ENCODE measurements at regions not wholly inside any gene's neighbourhood (a gene's known extent, or its start where the extent isn't known, plus 50 kb on each side); places are given as distances from the start of the nearest gene placed in this dataset.

DNA sequence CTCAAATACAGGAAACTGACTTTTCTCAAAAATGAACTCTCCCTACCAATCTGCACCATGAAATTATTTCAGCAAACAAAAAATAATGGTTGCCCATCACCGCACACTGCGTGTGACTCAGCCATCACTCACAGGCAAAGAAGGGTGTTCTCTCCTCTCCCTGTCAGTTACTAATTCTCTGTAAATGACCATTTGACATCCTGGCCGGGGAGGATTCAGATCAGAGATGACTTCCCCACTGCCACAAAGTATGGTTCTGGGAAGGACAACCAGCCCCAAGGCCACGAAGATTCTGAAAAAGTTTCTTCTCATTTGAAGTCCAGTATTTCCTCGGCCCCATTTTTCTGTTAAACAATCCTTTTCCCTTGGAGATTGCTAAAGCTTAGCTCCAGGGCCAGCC, 199.4 kb downstream of the AUH start (continued):
- TF ChIP-seq JUNB (IDR thresholded peaks at IDR 0.05; ENCODE audit: unreplicated experiment) (no peak), CREB1 (CRISPR knock-in tag; IDR thresholded peaks at IDR 0.05; ENCODE audit: low read depth) (no peak), CTCF (conservative IDR thresholded peaks at IDR 0.05; ENCODE audit: low read depth in 2 of 2) (no peak), ZNF462 (CRISPR knock-in tag; IDR thresholded peaks at IDR 0.05) (no peak)

DNA sequence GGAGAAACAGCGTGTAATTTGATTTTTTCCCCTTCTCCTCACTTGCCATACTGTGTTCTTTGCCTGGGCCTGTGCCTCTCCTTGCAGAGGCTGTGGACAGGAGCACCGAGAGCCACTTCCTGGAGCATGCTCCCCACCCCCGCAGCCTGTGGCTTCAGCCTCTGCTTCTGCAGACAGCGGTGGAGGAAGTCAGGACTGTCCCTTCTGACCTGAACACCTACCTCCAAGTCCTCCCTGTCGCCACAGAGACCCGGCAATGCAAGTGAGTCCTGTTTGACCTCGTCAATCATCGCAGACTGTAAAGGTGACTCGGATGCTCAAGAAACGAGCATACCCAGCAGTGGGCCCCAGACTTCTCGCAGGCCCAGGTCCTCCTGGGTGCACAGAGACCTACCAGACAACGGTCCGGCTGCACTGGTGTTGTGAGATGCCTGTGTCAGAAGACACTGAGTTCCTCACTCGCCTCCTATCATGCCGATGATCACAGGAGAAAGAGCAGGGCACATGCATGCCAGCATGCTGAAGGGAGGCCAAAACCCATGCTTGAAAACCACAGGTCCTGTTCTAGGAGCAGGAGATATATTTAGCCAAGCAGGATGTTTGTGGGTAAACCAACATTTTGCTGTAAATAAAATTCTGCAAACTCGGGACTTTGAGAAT, 198.8 kb downstream of the AUH start:
- no peak overlapping the region for H3K27ac ChIP-seq (ENCODE audit: low read depth)
- peaks cover 7% of the 10 kb centered on the region; the same call in 1 of the 2 replicates for H3K4me1 ChIP-seq (ENCODE audit: insufficient read depth)
- no peak overlapping the region for H3K4me2 ChIP-seq
- H3K79me2 ChIP-seq (replicated peaks; ENCODE audit: insufficient read depth), result no peaks in the 10 kb centered on the region
- Mint-ChIP-seq H3K9me3 (no peaks in the 10 kb centered on the region), H3K4me1 (peaks cover 32% of the 10 kb centered on the region), H3K27me3 (ENCODE audit: insufficient read depth, low read depth, poor library complexity) (peaks cover 7% of the 10 kb centered on the region), H3K4me3 (no peak overlapping the region), H3K27ac (peak overlapping the region; percentile 9; the same call in 1 of the 2 replicates), H3K36me3 (ENCODE audit: low read depth) (no peaks in the 10 kb centered on the region)
- DNase-seq (ENCODE audit: low spot score), result no peak
- no peak overlapping the region for H2AFZ ChIP-seq
- H3K9me2 ChIP-seq (ENCODE audit: insufficient read depth), result no peaks in the 10 kb centered on the region
- no peaks in the 10 kb centered on the region for H3K36me3 ChIP-seq (ENCODE audit: insufficient read depth)
- no peak overlapping the region for H3K4me3 ChIP-seq
- H3K27me3 ChIP-seq (ENCODE audit: insufficient read depth), result no peaks in the 10 kb centered on the region
- no peak for ATAC-seq
- H3F3A ChIP-seq (replicated peaks; ENCODE audit: low read depth), result no peaks in the 10 kb centered on the region
- H4K20me1 ChIP-seq (replicated peaks; ENCODE audit: insufficient read depth), result no peaks in the 10 kb centered on the region
- no peak for TF ChIP-seq CREB1 (CRISPR knock-in tag; IDR thresholded peaks at IDR 0.05; ENCODE audit: low read depth)
- no peak for TF ChIP-seq EZH2 (IDR thresholded peaks at IDR 0.05; ENCODE audit: low read depth, unreplicated experiment)
- TF ChIP-seq REST (IDR thresholded peaks at IDR 0.05; ENCODE audit: unreplicated experiment), result no peak
- TF ChIP-seq ZNF331 (CRISPR knock-in tag; IDR thresholded peaks at IDR 0.05; ENCODE audit: low read depth), result no peak
- TF ChIP-seq JUNB (IDR thresholded peaks at IDR 0.05; ENCODE audit: unreplicated experiment), result no peak
- no peak for TF ChIP-seq STAT1 (IDR thresholded peaks at IDR 0.05; ENCODE audit: unreplicated experiment)
